ENCODE measurements at regions not wholly inside any gene's neighbourhood (a gene's known extent, or its start where the extent isn't known, plus 50 kb on each side); places are given as distances from the start of the nearest gene placed in this dataset.

DNA sequence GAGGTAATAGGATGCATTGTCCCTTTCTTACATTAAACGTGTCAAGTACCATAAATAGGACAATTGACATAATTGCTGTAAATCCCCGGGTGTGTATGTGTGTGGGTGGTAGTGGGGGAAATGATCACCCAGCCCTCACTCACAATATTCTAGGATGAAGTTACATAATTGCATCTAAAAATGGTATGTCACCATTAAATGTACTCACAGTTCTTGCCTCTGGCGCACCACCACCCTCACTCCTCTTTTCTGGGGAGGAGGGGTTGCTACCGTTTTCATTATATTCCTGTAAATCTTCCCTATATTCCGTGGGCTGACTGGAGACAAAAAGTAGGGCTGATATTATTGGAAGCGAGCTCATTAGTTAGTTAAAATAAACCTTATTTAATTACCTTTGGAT lies 563.8 kb downstream of the TLR4 start:
- no peak for TF ChIP-seq CTCF (IDR thresholded peaks at IDR 0.05; ENCODE audit: extremely low read depth, low read depth, low read length)
- no peaks in the 10 kb centered on the region for H3K9me3 ChIP-seq (ENCODE audit: low read depth, low read length)
- DNase-seq (ENCODE audit: insufficient read length, low spot score, missing footprints): no peak
- no peak overlapping the region for H2AFZ ChIP-seq (ENCODE audit: low read length)
- H3K4me1 ChIP-seq (ENCODE audit: insufficient read depth, low read length): no peaks in the 10 kb centered on the region
- H3K4me2 ChIP-seq (ENCODE audit: insufficient read depth, low read length): no peak overlapping the region
- H3K27ac ChIP-seq (ENCODE audit: low read depth, low read length): no peak overlapping the region
- H3K79me2 ChIP-seq (ENCODE audit: insufficient read depth, low read length): no peaks in the 10 kb centered on the region
- H3K4me3 ChIP-seq (ENCODE audit: insufficient read depth, low read length): no peak overlapping the region
- H3K27me3 ChIP-seq (ENCODE audit: insufficient read depth, low read length): no peaks in the 10 kb centered on the region
- H3K36me3 ChIP-seq (ENCODE audit: insufficient read depth, low read length): no peaks in the 10 kb centered on the region
- H4K20me1 ChIP-seq (ENCODE audit: insufficient read depth, low read length): no peaks in the 10 kb centered on the region

- no peaks in the 10 kb centered on the region for H3K27me3 ChIP-seq (ENCODE audit: insufficient read depth, low read length)
- no peak for DNase-seq (ENCODE audit: insufficient read length, low spot score, missing footprints)
- no peaks in the 10 kb centered on the region for H3K4me1 ChIP-seq (ENCODE audit: insufficient read depth, low read length)
- no peaks in the 10 kb centered on the region for H3K36me3 ChIP-seq (ENCODE audit: insufficient read depth, low read length)
- H3K9me3 ChIP-seq (ENCODE audit: low read depth, low read length): no peaks in the 10 kb centered on the region
- no peak overlapping the region for H3K4me2 ChIP-seq (ENCODE audit: insufficient read depth, low read length)
- H3K27ac ChIP-seq (ENCODE audit: low read depth, low read length): no peak overlapping the region
- no peak overlapping the region for H2AFZ ChIP-seq (ENCODE audit: low read length)
- H3K79me2 ChIP-seq (ENCODE audit: insufficient read depth, low read length): no peaks in the 10 kb centered on the region
- no peaks in the 10 kb centered on the region for H4K20me1 ChIP-seq (ENCODE audit: insufficient read depth, low read length)
- H3K4me3 ChIP-seq (ENCODE audit: insufficient read depth, low read length): no peak overlapping the region
- no peak for TF ChIP-seq CTCF (IDR thresholded peaks at IDR 0.05; ENCODE audit: extremely low read depth, low read depth, low read length)
Measured at GRCh38 chr9:118269623-118270022, 565.4 kb downstream of the TLR4 start.

- Histone ChIP-seq H4K20me1 (ENCODE audit: insufficient read depth, low read length) (no peaks in the 10 kb centered on the region), H3K4me1 (ENCODE audit: insufficient read depth, low read length) (no peaks in the 10 kb centered on the region), H3K27ac (ENCODE audit: low read depth, low read length) (no peak overlapping the region), H2AFZ (ENCODE audit: low read length) (no peak overlapping the region), H3K79me2 (ENCODE audit: insufficient read depth, low read length) (no peaks in the 10 kb centered on the region), H3K27me3 (ENCODE audit: insufficient read depth, low read length) (no peaks in the 10 kb centered on the region), H3K9me3 (ENCODE audit: low read depth, low read length) (no peaks in the 10 kb centered on the region), H3K4me3 (ENCODE audit: insufficient read depth, low read length) (no peak overlapping the region), H3K36me3 (ENCODE audit: insufficient read depth, low read length) (no peaks in the 10 kb centered on the region), H3K4me2 (ENCODE audit: insufficient read depth, low read length) (no peak overlapping the region)
- TF ChIP-seq CTCF (IDR thresholded peaks at IDR 0.05; ENCODE audit: extremely low read depth, low read depth, low read length): no peak
- no peak for DNase-seq (ENCODE audit: insufficient read length, low spot score, missing footprints)
Measured at GRCh38 chr9:118271331-118271730, 567.1 kb downstream of the TLR4 start.

DNA sequence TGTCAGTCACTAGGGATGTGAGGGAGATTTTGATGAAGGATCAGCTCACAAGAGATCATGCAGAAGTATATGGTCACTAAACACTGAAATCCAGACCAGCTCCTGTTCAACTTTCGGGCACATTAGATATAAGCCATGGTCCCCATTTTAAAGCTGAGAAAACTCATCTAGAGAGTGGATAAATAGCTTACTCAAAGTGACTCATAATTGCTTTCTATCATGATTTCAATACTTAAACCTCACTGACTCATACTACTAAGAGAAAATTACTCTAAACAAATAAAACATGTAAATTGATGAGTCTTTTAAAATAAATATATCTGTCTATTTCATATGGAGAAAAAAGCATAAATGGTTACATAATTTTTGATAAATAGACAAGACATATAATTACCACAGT lies 567.7 kb downstream of the TLR4 start:
- Histone ChIP-seq H3K79me2 (ENCODE audit: insufficient read depth, low read length) (no peaks in the 10 kb centered on the region), H3K4me3 (ENCODE audit: insufficient read depth, low read length) (no peak overlapping the region), H3K4me1 (ENCODE audit: insufficient read depth, low read length) (no peaks in the 10 kb centered on the region), H3K27me3 (ENCODE audit: insufficient read depth, low read length) (no peaks in the 10 kb centered on the region), H3K27ac (ENCODE audit: low read depth, low read length) (no peak overlapping the region), H3K36me3 (ENCODE audit: insufficient read depth, low read length) (no peaks in the 10 kb centered on the region), H2AFZ (ENCODE audit: low read length) (no peak overlapping the region), H3K4me2 (ENCODE audit: insufficient read depth, low read length) (no peak overlapping the region), H4K20me1 (ENCODE audit: insufficient read depth, low read length) (no peaks in the 10 kb centered on the region), H3K9me3 (ENCODE audit: low read depth, low read length) (no peaks in the 10 kb centered on the region)
- no peak for DNase-seq (ENCODE audit: insufficient read length, low spot score, missing footprints)
- TF ChIP-seq CTCF (IDR thresholded peaks at IDR 0.05; ENCODE audit: extremely low read depth, low read depth, low read length): no peak
